ENCODE measurements at regions not wholly inside any gene's neighbourhood (a gene's known extent, or its start where the extent isn't known, plus 50 kb on each side); places are given as distances from the start of the nearest gene placed in this dataset.
"Not testable (repeated sequence)": the region's sequence is repeated elsewhere in the genome, so short reads cannot be mapped to it uniquely, and the experiment has no call there.

GRCh38 chr7:115249080-115249479 is 327.2 kb downstream of the MDFIC start:
- DNase-seq = no peak

- DNase-seq = no peak
These were observed 319.3 kb downstream of the MDFIC start for GRCh38 chr7:115241151-115241550.

GRCh38 chr7:115240242-115240641 is 318.3 kb downstream of the MDFIC start:
- DNase-seq = no peak

DNA sequence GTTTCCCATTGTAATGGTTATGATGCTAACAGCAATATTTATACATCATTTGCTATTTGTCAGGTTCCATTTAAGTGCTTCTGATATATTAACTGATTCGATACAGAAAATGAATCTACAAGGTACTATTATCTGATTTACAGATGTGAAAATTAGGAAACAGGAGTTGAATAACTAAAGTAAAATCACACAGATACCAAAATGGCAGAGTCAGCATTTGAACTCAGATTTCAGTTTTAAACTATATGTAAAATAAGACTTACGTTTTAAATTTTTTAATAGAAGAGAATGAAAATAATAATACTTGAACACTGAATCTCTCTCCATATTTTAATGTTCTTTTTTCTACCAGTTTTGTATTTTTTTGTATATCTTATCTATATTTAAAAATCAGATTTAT is 313.2 kb downstream of the MDFIC start:
- no peak for DNase-seq

DNA sequence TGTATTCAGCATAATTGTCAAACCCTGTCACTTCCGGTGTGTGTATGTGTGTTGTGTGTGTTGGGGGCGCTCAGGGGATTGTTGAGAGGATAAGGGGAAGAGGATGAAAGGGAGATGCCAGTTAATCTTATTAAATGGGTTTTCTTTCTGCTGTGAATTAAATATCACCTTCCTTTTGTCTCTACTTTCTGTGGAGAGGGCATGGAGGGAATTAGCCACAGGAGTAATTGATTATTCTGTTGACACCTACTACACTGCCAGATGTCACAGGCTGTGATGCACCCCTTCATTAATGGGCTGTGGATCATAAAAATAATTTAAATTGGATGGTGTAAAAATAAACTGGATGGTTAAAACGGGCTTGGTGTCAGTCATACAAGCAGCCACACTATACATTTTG is 311.9 kb downstream of the MDFIC start:
- DNase-seq = peak; percentile 58

DNA sequence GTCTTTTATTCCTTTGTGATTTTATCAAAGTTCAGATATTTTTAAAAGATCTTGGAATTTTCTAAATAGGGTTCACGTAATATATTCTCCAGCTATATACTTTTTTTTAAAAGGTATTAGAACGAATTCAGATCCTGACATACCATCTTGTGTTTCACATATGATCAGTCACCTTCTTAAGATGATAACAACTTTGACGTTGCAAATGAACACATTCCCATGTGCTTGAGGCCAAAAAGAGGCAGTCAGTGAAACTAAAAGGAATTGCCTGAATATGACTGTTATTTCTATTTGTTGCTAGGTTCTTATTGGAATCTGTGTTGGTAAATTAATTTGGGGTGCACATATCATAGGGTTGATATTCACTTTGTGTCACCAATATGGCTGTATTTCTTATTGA is 310.1 kb downstream of the MDFIC start:
- no peak for DNase-seq

DNA sequence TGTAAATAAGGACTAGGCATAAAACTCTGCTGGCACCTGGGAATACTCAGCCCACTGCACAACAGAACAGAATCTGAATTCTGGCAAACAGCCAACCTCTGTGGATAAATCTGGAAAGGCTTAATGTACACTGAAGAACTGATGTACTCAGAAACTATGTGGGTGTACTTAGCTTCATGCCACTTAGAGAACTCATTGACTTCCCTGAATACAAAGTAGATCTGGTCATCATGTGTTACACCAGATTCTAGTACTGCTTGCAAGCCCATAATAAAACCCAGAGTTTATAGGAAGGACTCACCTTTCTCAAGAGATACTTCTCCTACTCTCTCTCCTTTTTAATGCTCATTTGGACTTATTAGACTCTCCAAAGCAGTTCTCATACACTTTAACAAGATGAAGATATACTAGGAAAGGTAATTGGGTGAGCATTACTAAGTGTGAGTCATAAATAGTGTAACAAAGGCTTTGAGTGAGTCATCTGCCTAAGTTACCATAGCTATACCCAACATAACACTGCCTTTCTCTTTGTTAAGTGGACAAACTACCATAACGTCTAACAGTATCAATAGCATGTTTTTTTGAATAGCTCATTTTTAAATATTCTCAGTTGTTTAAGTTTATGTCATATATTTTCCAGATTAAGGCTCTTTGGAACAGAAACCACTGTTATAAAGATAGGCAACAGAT is 309.1 kb downstream of the MDFIC start:
- peak; percentile 55 for DNase-seq

DNA sequence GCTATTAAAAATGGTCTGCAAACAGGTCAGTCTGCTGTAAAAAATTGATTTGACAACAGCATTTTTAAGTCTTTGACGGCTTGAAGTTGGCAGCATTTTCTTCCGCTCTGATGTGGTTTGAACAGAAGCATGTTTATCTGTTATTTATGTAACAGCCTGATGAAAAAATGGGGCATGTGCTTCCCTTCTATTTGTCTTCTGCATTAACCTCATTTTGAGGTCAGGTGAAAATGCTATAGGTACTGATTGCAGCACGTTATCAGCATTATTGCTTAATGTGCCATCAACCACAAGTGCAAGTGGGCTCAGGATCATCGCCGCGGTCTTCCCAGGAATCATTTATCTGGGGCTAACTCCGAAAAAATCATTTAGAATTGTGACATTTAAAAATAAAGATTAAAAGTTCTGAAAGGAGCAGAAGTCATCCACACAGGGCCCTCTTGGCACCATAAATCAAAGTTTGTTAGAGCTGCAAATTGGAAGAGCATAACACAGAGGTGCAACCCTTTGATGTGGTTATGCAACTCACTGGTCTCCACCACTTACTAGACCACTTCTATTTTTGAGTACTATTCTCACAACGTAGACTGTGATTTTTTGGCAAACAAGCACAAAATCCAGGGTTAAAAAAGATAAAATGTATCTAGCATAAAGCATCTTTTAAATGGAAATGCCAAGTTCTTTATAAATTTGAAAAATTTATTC is 307.7 kb downstream of the MDFIC start:
- no peak for DNase-seq

DNA sequence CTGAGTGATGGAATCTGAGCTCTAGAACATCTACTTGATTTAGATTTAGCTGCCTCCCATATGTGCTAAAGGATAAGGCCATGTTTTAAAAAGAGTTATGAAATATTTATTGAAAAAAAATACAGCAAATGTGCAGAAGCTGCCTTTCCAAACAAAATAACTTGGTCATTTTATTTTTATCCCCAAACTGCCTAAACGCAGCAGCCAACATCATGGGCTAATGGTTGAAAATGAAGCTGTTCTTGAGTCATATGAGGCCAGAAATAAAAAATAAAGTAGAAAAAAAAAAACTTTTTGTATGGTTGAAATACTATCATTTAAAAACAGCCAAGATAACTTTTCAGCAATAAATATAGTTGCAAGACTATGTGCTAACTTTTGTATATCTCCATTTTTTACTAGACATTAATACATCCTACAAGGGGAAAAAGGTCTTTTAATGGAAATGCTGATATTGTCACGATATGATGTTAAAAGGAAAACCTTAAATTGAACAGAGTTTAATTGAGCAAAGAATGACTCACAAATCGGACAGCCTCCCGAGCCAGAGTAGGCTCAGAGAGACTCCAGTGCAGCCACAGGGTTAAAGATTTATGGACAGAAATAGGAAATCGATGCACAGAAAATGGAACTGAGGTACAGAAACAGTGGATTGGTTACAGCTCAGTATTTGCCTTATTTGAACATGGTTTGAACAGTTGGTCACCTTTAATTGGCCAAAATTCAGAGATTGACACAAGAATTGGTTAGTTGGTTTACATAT is 305.8 kb downstream of the MDFIC start:
- DNase-seq = no peak

DNA sequence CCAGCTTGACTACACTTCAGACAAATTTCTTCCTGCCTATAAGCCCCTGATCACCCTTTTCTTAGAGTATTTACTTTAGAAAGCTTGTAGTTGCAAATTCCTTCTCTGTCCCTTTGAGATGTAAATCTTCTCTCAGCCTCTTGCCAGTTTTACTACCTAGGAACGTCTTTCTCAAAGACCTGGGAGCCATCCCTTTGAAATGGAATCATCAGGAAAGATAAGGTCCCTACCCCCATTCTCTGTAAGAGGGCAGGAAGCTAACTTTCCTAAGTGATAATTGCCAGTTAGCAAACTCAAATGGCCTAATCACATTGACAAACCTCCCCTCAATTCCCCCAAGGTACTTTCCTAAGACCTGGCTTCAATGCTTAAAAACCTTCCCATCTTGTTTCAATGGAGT is 304.5 kb downstream of the MDFIC start:
- no peak for DNase-seq

DNA sequence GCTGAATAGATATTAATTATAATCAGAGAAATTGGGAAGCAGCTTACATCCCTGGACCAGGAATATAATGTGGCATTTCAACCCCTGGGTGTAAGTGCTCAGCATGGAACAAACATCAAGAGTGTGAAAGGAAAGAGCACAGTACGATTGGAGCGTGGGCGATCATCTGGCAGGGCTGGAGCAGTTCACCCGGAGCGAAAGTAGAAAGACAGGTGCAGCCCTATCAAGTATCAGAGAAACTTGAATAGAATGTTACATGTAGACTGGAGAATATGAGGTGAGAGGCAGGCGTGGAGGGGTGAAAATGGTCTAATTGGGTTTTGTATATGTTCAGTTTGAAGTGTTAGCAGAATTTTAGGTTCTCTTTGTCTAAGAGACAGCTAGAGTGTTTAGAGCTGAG is 303.0 kb downstream of the MDFIC start:
- DNase-seq = no peak

DNA sequence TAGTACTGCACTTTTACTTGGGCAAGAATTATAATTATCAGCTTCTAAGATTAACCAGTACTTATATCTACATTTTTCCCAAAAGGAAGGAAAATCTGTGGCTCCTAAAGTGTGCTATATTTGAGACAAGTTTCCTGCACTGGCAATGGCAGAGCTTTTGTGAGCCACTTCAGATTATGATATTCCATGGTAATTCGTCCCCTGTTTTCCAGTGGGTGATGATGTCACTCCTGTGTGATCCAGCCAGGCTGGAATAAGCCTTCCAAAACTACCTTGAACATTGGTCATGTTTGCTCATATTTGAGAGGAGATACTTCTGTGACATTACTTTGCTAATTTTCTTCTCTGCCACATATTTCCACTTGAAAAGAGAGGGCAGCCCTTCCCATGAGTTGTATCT is 302.1 kb downstream of the MDFIC start:
- DNase-seq = no peak

DNA sequence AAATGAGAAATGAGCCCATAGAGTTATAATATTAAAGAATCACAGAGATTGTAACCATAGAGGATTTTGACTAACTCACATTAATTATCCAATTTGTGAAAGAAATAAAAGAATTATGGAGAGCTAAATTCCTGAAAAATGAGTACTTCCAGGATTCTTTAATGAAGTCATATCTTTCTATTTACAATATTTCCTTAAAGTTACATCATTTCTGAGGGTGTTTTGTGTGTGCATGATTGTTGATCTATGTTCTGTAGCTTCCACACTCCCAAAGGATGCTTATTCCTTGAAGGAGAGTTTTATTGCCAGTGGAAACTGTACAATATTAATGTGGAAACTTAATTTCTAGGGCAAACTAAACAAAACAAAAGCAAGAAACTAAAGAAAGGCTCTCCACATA is 299.6 kb downstream of the MDFIC start:
- DNase-seq = no peak

DNA sequence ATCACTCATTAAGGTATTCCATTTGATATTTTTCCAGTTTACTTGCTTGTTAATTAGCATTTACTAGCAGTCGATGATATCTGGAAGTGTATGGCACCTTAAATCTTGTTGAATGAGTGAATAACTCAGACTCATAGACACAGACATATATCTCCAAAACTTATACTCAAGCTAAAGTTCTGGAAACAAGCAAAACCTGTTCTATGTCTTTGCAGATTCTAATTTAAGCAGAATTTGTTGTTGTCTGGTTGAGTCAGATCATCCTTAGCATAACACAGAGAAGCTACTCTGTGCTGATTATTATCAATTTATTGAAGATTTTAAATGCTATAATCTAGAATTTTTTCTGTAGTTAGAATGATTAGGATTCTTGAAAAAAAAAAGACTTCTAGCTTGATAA is 296.2 kb downstream of the MDFIC start:
- DNase-seq = no peak

DNA sequence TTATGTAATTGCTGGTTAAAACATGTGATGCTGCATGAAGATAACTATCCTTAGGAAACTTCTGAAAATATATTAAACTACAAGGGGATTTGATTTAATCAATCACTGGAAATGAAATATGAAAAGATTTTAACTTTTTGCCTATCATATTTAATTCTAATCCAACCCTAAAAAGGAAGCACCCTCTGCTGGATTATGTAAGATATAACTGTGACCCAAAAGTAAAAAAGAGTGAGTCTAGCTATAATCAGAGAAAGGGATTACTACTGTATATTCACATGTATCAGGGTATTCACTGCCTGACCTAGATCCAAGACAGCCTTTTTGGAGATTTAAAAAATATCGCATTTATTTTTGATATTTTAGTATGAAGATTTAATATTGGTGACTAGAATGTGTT is 295.5 kb downstream of the MDFIC start:
- no peak for DNase-seq

GRCh38 chr7:115216652-115217051 is 294.8 kb downstream of the MDFIC start:
- DNase-seq = no peak

GRCh38 chr7:115211171-115211570 is 289.3 kb downstream of the MDFIC start:
- DNase-seq = no peak

DNA sequence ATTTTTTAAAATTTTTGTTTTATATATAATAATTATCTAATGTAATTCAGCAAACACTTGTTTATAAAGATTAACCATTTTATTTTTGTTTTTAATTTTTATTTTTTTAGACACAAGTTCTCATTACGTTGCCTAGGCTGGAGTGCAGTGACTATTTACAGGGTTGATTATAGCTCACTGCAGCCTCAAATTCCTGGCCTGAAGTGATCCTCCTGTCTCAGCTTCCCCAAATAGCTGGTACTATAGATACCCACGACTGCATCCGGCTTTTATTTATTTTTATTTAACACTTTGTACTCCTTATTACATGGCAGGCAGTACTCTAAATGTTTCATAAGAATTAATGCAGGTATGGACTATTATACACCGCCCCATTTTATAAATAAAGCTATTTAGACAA is 288.7 kb downstream of the MDFIC start:
- DNase-seq = no peak

- no peak for DNase-seq
These were observed 287.0 kb downstream of the MDFIC start for GRCh38 chr7:115208710-115209560.

DNA sequence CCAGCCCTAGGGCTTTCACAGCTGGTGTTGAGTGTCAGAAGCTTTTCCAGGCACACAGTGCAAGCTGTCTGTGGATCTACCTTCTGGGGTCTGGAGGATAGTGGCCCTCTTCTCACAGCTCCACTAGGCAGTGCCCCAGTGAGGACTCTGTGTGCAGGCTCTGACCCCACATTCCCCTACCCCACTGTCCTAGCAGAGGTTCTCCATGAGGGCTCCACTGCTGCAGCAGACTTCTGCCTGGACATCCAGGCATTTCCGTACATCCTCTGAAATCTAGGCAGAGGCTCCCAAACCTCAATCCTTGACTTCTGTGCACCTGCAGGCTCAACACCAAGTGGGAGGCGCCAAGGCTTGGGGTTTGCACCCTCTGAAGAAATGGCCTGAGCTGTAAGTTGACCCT is 284.5 kb downstream of the MDFIC start:
- not testable (repeated sequence) for DNase-seq

DNA sequence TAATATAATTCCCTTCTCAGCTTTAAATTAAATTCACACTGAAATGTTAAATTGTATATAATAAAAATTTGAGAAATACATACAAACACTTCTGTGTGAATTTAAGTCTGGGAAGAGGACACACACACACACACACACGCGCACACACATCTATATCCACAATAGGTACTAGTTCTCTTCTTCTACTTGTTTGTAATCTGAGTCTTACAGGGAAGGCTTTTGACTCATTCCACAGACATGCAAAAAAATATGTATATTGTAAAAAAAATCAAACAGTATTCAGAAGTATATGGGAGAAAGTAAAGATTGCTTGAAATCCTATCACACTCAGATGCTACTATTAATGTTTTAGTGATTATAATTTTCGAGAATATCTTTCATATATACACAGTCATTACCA is 276.2 kb downstream of the MDFIC start:
- no peak for DNase-seq

- no peak for DNase-seq
These were observed 273.3 kb downstream of the MDFIC start for GRCh38 chr7:115195208-115195607.

- DNase-seq = no peak
These were observed 269.6 kb downstream of the MDFIC start for GRCh38 chr7:115191526-115191925.

Measured in NCI-H524 treated with DMSO at 0.1 percent for 48 hours (cell line).